Activated T-helper 1 cell treated with anti-CD3 and anti-CD28 coated beads, Interleukin-12 subunit alpha, Interleukin-12 subunit beta, Interleukin-2, Interleukin-4 antibody, amounts not matched to agents 30 ng/mL and 10 ng/mL and 1 ng/mL, durations not matched to agents 14 hours and 24 hours and 36 hours (primary cell): ENCODE measurements at regions not wholly inside any gene's neighbourhood (a gene's known extent, or its start where the extent isn't known, plus 50 kb on each side); places are given as distances from the start of the nearest gene placed in this dataset.
"Not testable (repeated sequence)": the region's sequence is repeated elsewhere in the genome, so short reads cannot be mapped to it uniquely, and the experiment has no call there.

ENCODE experiments used
- DNase-seq: peaks from one replicate; pipeline ENCODE4 v3.0.0; 2021; ENCODE audit warnings: low spot score
- H3K27ac Mint-ChIP-seq: one replicate; pipeline ENCODE4 v1.8.0; 2021; ENCODE audit warnings: mild to moderate bottlenecking, mixed read lengths
- H3K27me3 Mint-ChIP-seq: one replicate; pipeline ENCODE4 v1.8.0; 2022; ENCODE audit warnings: mild to moderate bottlenecking, moderate library complexity, mixed read lengths; ENCODE audit not compliant: insufficient read depth
- H3K36me3 Mint-ChIP-seq: one replicate; pipeline ENCODE4 v1.8.0; 2021; ENCODE audit warnings: low read depth, mixed read lengths
- H3K4me1 Mint-ChIP-seq: one replicate; pipeline ENCODE4 v1.8.0; 2021; ENCODE audit warnings: low read depth, mixed read lengths
- H3K4me3 Mint-ChIP-seq: one replicate; pipeline ENCODE4 v1.8.0; 2021; ENCODE audit warnings: mild to moderate bottlenecking, moderate library complexity, mixed read lengths
- H3K9me3 Mint-ChIP-seq: one replicate; pipeline ENCODE4 v1.8.0; 2021; ENCODE audit warnings: mixed read lengths
- intact Hi-C: fragments of 100-400 bp; cut with micrococcal nuclease; formaldehyde crosslinking; loops from one replicate; pipeline ENCODE4 v1.15.1; 2024

DNA sequence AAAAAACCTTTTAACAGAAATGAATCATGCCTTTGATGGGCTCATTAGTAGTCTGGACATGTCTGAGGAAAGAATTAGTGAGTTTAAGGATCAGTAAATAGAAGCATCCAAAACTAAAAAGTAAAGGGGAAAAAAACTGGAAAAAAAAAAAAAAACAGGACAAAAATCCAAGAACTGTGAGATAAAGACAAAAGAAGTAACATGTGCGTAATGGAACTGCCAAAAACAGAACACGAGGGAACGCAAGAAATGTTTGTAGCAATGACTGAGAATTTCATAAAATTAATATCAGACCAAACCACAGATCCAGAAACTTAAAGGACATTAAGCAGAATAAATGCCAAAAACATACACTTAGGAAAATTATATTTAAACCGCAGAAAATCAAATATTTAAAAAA, 77.4 kb downstream of the MS4A13 start:
- no peaks in the 10 kb centered on the region for H3K27me3 Mint-ChIP-seq
- intact Hi-C loops: no loop called here
- no peak for DNase-seq
- H3K27ac Mint-ChIP-seq: no peak overlapping the region
- no peaks in the 10 kb centered on the region for H3K4me1 Mint-ChIP-seq
- H3K4me3 Mint-ChIP-seq: no peak overlapping the region
- no peaks in the 10 kb centered on the region for H3K36me3 Mint-ChIP-seq
- no peaks in the 10 kb centered on the region for H3K9me3 Mint-ChIP-seq

DNA sequence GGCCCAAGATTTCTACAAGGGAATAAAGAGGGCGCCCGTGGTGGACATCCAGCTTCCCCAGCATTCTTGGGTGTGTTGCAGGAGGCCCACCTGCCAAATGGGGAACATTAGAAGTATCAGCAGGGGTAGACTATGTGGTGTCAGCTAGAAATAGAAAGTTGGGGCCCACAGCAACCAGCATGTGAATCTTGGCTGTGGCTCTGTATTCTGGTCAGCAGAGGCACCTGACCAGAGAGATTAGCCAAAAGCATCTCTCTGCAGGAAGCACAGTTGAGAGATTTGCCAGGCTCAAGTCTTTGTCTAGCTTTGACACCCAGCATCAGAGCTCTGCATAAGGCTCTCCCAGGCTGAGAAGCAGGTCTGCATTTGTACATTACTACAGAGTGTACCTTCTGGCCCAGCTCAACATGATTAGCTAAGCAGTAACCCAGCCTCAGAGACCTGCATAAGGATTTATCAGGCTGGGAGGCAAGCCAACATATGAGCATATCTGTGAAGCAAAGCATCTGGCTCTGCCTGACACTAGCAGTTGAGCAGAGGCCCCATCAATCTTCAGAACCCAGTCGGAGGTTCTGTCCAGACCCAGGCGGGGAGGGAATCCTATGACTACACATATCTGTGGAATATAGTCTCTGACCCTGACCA, 79.9 kb downstream of the MS4A13 start:
- Mint-ChIP-seq H3K27ac (no peak overlapping the region), H3K9me3 (no peaks in the 10 kb centered on the region), H3K4me3 (no peak overlapping the region), H3K27me3 (no peaks in the 10 kb centered on the region), H3K4me1 (no peaks in the 10 kb centered on the region), H3K36me3 (no peaks in the 10 kb centered on the region)
- intact Hi-C loops: no loop called here
- DNase-seq: no peak

DNA sequence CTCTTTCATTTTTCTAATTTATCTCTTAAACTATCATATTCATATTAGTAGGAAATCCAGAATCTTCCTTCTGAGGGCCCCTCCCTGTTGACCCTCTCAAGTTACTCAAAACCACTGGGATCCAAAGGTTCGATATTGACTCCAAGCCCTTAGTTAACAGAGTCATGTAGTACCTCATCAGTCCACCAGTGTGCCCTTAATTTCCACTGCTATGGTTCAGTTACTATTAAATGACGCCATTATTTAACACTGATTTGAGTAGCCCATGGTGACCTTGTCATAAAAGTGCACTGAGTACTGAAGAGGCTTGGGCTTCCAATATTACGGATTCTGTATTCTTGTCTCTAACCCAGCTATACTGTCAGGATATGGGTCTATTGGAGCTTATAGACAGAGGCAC, 91.9 kb upstream of the MS4A8 start:
- Mint-ChIP-seq H3K4me3 (no peak overlapping the region), H3K4me1 (peaks cover 9% of the 10 kb centered on the region), H3K27me3 (peaks cover 10% of the 10 kb centered on the region), H3K9me3 (no peaks in the 10 kb centered on the region), H3K36me3 (no peaks in the 10 kb centered on the region), H3K27ac (no peak overlapping the region)
- intact Hi-C loops: no loop called here
- DNase-seq: no peak

DNA sequence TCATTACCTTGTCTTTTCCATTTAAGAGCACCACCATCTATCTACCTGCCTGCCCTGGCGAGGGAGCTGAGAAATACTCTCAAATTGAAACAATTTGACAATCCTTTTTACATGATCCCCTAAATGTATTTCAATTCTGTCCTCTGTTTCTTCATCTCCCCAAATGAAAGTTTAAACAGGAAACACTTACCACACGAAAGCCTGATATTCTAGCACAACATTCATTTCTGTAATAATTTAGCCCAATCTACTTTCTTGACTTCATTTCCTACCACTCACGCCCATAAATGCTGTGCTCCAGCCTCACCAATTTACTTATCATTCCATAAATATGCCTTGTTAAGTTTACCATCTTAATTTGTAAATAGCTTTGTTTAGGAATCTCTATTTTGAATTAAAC, 89.8 kb upstream of the MS4A8 start:
- H3K36me3 Mint-ChIP-seq: no peaks in the 10 kb centered on the region
- intact Hi-C loops: loop anchor here (10.0 kb wide), 1 partner anchor 345 kb away; no protein-coding TSS in a partner anchor
- H3K4me3 Mint-ChIP-seq: no peak overlapping the region
- no peaks in the 10 kb centered on the region for H3K9me3 Mint-ChIP-seq
- H3K27me3 Mint-ChIP-seq: peaks cover 12% of the 10 kb centered on the region
- H3K27ac Mint-ChIP-seq: no peak overlapping the region
- DNase-seq: no peak
- peaks cover 9% of the 10 kb centered on the region for H3K4me1 Mint-ChIP-seq

GRCh38 chr11:60610702-60611101, 88.7 kb upstream of the MS4A8 start:
- no peak for DNase-seq
- H3K27me3 Mint-ChIP-seq: peaks cover 12% of the 10 kb centered on the region

DNA sequence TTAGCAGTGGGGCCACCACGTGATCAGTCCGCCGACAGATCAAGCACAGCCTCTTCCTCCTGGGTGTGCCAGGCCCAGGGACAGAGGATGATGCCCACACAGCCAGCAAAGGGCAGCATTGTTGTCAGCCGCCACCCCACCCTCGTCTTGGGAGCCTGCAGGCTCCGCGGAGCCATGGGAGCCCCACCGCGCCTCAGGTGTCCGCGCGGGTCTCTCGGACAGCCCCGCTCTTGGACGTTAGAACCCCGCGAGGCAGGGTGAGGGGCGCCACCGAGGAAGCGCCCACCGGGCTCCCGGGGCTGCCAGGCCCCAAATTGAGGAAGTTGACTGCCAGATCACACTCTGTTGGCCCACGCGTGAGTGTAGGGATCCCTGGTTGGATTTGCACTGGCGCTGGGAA, 83.9 kb upstream of the MS4A8 start:
- no peaks in the 10 kb centered on the region for H3K36me3 Mint-ChIP-seq
- DNase-seq: no peak
- H3K27me3 Mint-ChIP-seq: peaks cover 2% of the 10 kb centered on the region
- H3K4me3 Mint-ChIP-seq: no peak overlapping the region
- no peaks in the 10 kb centered on the region for H3K4me1 Mint-ChIP-seq
- intact Hi-C loops: loop anchor here (10.0 kb wide), 1 partner anchor 351 kb away; no protein-coding TSS in a partner anchor
- H3K9me3 Mint-ChIP-seq: no peaks in the 10 kb centered on the region
- H3K27ac Mint-ChIP-seq: no peak overlapping the region

More at GRCh38 chr11:60610702-60611101, 88.7 kb upstream of the MS4A8 start:
- intact Hi-C loops: loop anchor here (10.0 kb wide), 1 partner anchor 346 kb away; no protein-coding TSS in a partner anchor
- H3K36me3 Mint-ChIP-seq: no peaks in the 10 kb centered on the region
- no peaks in the 10 kb centered on the region for H3K9me3 Mint-ChIP-seq
- no peak overlapping the region for H3K4me3 Mint-ChIP-seq
- H3K27ac Mint-ChIP-seq: no peak overlapping the region
- H3K4me1 Mint-ChIP-seq: peaks cover 9% of the 10 kb centered on the region

GRCh38 chr11:60621940-60622339, 77.5 kb upstream of the MS4A8 start:
- H3K9me3 Mint-ChIP-seq, H3K27me3 Mint-ChIP-seq, intact Hi-C loops, H3K4me3 Mint-ChIP-seq, H3K27ac Mint-ChIP-seq, H3K36me3 Mint-ChIP-seq, DNase-seq, H3K4me1 Mint-ChIP-seq: not testable (repeated sequence)

GRCh38 chr11:60622776-60623175, 76.6 kb upstream of the MS4A8 start:
- intact Hi-C loops, H3K36me3 Mint-ChIP-seq, H3K4me3 Mint-ChIP-seq, H3K27ac Mint-ChIP-seq, H3K4me1 Mint-ChIP-seq, DNase-seq, H3K9me3 Mint-ChIP-seq, H3K27me3 Mint-ChIP-seq: not testable (repeated sequence)

- H3K4me1 Mint-ChIP-seq: no peaks in the 10 kb centered on the region
- intact Hi-C loops: no loop called here
- no peak for DNase-seq
- H3K27me3 Mint-ChIP-seq: peaks cover 6% of the 10 kb centered on the region
- H3K4me3 Mint-ChIP-seq: no peak overlapping the region
- H3K27ac Mint-ChIP-seq: no peak overlapping the region
- H3K36me3 Mint-ChIP-seq: no peaks in the 10 kb centered on the region
- H3K9me3 Mint-ChIP-seq: no peaks in the 10 kb centered on the region
Measured at GRCh38 chr11:60625262-60625661, 74.2 kb upstream of the MS4A8 start.

DNA sequence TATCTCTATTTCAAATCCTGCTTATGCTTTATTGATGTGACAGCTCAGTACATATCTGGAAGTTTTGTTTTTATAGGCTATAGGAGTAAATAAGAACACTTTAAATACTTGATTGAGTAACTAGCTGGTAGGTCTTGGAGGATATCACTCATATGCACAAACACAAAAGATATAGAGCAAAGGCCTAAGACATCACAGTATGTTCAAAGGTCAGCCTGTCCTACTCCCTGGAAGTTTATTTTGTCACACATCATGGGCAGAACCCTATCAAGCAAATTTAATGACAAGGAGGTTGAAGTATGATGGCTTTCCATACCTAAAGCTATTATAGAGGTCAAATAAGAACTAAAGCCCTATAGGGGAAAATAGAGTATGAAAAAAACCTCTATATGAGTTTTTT, 70.0 kb upstream of the MS4A8 start:
- Mint-ChIP-seq H3K27me3 (peaks cover 4% of the 10 kb centered on the region), H3K4me3 (no peak overlapping the region), H3K9me3 (no peaks in the 10 kb centered on the region), H3K36me3 (no peaks in the 10 kb centered on the region), H3K4me1 (no peaks in the 10 kb centered on the region), H3K27ac (no peak overlapping the region)
- intact Hi-C loops: no loop called here
- DNase-seq: no peak

- no peak overlapping the region for H3K4me3 Mint-ChIP-seq
- no peaks in the 10 kb centered on the region for H3K9me3 Mint-ChIP-seq
- H3K4me1 Mint-ChIP-seq: no peaks in the 10 kb centered on the region
- no peak overlapping the region for H3K27ac Mint-ChIP-seq
- peaks cover 5% of the 10 kb centered on the region for H3K27me3 Mint-ChIP-seq
- no peak for DNase-seq
- H3K36me3 Mint-ChIP-seq: no peaks in the 10 kb centered on the region
- intact Hi-C loops: no loop called here
Measured at GRCh38 chr11:60631944-60632343, 67.5 kb upstream of the MS4A8 start.

- intact Hi-C loops: no loop called here
- Mint-ChIP-seq H3K4me1 (no peaks in the 10 kb centered on the region), H3K36me3 (no peaks in the 10 kb centered on the region), H3K27ac (no peak overlapping the region), H3K4me3 (no peak overlapping the region), H3K27me3 (peaks cover 2% of the 10 kb centered on the region), H3K9me3 (no peaks in the 10 kb centered on the region)
- DNase-seq: no peak
Measured at GRCh38 chr11:60633645-60634044, 65.8 kb upstream of the MS4A8 start.

- Mint-ChIP-seq H3K36me3 (no peaks in the 10 kb centered on the region), H3K4me3 (no peak overlapping the region), H3K27me3 (peaks cover 2% of the 10 kb centered on the region), H3K27ac (no peak overlapping the region), H3K9me3 (no peaks in the 10 kb centered on the region), H3K4me1 (no peaks in the 10 kb centered on the region)
- intact Hi-C loops: no loop called here
- no peak for DNase-seq
Measured at GRCh38 chr11:60634126-60634525, 65.3 kb upstream of the MS4A8 start.

DNA sequence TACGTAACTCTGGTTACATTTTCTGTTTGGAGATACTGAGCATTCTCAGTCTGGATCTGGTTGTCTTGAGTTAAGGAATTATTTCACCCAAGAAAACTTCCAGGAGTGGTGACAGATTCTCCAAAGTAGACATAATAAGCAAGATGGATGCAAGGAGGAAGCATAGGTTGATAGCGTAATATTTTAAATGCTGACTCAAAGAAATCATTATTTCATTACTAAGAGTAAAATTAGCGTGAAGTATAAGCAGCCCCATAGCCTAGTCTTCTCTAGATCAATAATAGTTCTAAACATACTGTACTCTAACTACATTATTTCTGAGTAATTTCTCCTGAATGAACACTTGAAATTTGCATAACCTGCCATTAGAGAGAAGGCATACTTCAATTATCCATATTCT, 57.5 kb upstream of the MS4A8 start:
- Mint-ChIP-seq H3K36me3 (no peaks in the 10 kb centered on the region), H3K4me1 (no peaks in the 10 kb centered on the region), H3K4me3 (no peak overlapping the region), H3K9me3 (no peaks in the 10 kb centered on the region), H3K27me3 (peaks cover 5% of the 10 kb centered on the region), H3K27ac (no peak overlapping the region)
- no peak for DNase-seq
- intact Hi-C loops: no loop called here
